Heart left ventricle (tissue), 16 donors: ENCODE measurements at regions not wholly inside any gene's neighbourhood (a gene's known extent, or its start where the extent isn't known, plus 50 kb on each side); places are given as distances from the start of the nearest gene placed in this dataset.
A peak's percentile ranks its signal among the peaks of the same experiment; 100 is the strongest.

Experiments used
- ATAC-seq, 4 donors: fragments of 200-7000 bp; cut with Tn5 transposase; one replicate each; pipeline ENCODE4 v1.9.1; 2020 to 2022; ENCODE audit warnings: moderate library complexity in 4 of 4, mild to moderate bottlenecking in 3 of 4, moderate number of reproducible peaks in 1 of 4
- DNase-seq, 5 donors: peaks; one replicate each; pipeline ENCODE4 v3.0.0-alpha.2; 2020
- H3K27ac ChIP-seq, 12 donors: fragments of 200-600 bp; sonication (generic) in 4 of 12; one replicate each; pipeline versions ENCODE4 v1.5.0 to v1.8.0; 2016 to 2022; ENCODE audit warnings: mild to moderate bottlenecking in 2 of 12
- H3K27me3 ChIP-seq, 9 donors: fragments of 200-600 bp; sonication (generic) in 2 of 9; one replicate each; pipeline versions ENCODE4 v1.5.1 to v1.8.0; 2016 to 2022; ENCODE audit warnings: mild to moderate bottlenecking in 3 of 9
- H3K36me3 ChIP-seq, 9 donors: fragments of 200-600 bp; sonication (generic) in 2 of 9; one replicate each; pipeline versions ENCODE4 v1.5.0 to v1.8.0; 2018 to 2022; ENCODE audit warnings: mild to moderate bottlenecking in 2 of 9
- H3K4me1 ChIP-seq, 12 donors: fragments of 200-600 bp; sonication (generic) in 4 of 12; one replicate each; pipeline versions ENCODE4 v1.5.0 to v1.8.0; 2016 to 2022; ENCODE audit warnings: mild to moderate bottlenecking in 3 of 12
- H3K4me3 ChIP-seq, 12 donors: fragments of 200-600 bp; sonication (generic) in 4 of 12; one replicate each; pipeline versions ENCODE4 v1.5.0 to v1.8.0; 2017 to 2022; ENCODE audit warnings: mild to moderate bottlenecking in 9 of 12, moderate library complexity in 4 of 12
- H3K9me3 ChIP-seq, 12 donors: fragments of 200-600 bp; sonication (generic) in 4 of 12; one replicate each; pipeline versions ENCODE4 v1.5.0 to v1.8.0; 2016 to 2022; ENCODE audit warnings: mild to moderate bottlenecking in 1 of 12
- POLR2A ChIP-seq, 2 donors: fragments of 450-650 bp; IDR thresholded peaks; one replicate each; pipeline ENCODE4 v1.6.1; 2017; ENCODE audit warnings: antibody characterized with exemption in 2 of 2, mild to moderate bottlenecking in 2 of 2, moderate library complexity in 2 of 2
- WGBS, 4 donors: extraction: QIAGEN DNeasy Blood & Tissue Kit in 2 of 4; methylation state at CpG; one replicate each; pipeline versions ENCODE4 v1.1.5 to v1.1.7; 2013 to 2018; 5-methylcytosine and 5-hydroxymethylcytosine counted together
- intact Hi-C, 10 donors: fragments of 100-400 bp; cut with DNase I; formaldehyde crosslinking; loops; one replicate each; pipeline versions ENCODE4 v1.11.1 to v1.14.2; 2022
- TF ChIP-seq, protein P1 (sequence below), 12 donors: fragments of 200-600 bp; sonication (generic) in 4 of 12; IDR thresholded peaks; one replicate each; pipeline versions ENCODE4 v1.5.0 to v1.8.0; 2018 to 2022; ENCODE audit warnings: antibody characterized with exemption in 12 of 12, mild to moderate bottlenecking in 5 of 12
- donor health status: ischemic (EF 13 %, LVEDD 7.1; RV severe dilation, severe dysfunction).
- donor health status: healthy with polysubstance abuse.
- donor health status: DM: no; HTN: yes; CAD: no.
- donor health status: DM: no; HTN: no; CAD: no.
- donor health status: ischemic (EF 25% LVEDD 6.9; RV normal size, moderate dysfunction).
- donor health status: ischemic (EF 25% LVEDD 5.7; RV mildly dilated, moderate dysfunction).
- donor health status: healthy.
- donor health status: DM: yes; HTN: yes; CAD: no.
- donor health status: ischemic (EF 35%, LVEDD 5.7; RV mildly dilated, moderate dysfunction).
- donor health status: nonischemic (EF 11% LVEDD 7.7; RV severe dilation, severe dysfunction).
- donor health status: DM: yes; HTN: yes; CAD: no.
- donor health status: PGD.
- donor health status: ischemic (EF 29% LVEDD 5.4; RV normal size, mild dysfunction).
- donor health status: nonischemic (EF 23%, LVEDD 6.1; RV moderate dilation, normal function).

DNA sequence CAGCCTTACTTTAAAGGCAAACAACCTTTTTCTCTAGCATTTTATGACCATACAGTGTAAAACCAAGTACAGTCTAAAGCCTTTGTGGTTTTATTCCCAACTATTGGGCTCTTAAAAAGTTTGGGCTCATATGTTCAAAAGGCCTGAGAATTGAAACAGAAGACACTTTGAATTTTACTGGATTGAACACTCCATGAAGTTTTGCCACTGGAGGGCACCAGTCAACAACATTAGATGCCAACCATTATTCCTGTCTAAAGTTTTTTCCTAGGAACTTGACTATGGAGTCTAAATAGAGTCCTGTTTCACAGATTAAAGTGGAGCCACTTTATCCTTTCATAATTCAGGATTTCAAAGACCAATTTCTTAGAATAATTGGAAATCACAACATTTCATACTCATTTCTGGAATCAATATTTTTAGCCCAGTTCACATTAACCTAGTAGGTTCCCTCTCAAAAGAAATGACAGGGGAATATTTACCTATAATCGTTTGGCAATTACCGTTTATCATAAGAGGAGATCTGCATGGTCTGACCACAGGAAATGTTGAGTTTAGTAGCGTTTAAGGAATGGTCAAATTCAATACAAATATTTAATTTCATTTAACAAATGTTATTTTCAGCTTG lies 244.1 kb upstream of the PDZRN3 start:
- intact Hi-C loops = loop anchor here in 5 of 10 donors (5.0 to 10.0 kb wide), 3 partner anchors 1133 to 1303 kb away; no protein-coding TSS in a partner anchor
- Histone ChIP-seq H3K4me1 (no peaks in the 10 kb centered on the region), H3K27ac (no peak overlapping the region), H3K4me3 (no peak overlapping the region), H3K9me3 (no peaks in the 10 kb centered on the region), H3K36me3 (no peaks in the 10 kb centered on the region), H3K27me3 (no peaks in the 10 kb centered on the region)
- peak in 2 of 5 donors; percentile 19 to 26 for DNase-seq
- TF ChIP-seq POLR2A (IDR thresholded peaks at IDR 0.05) = no peak
- TF ChIP-seq, protein P1, sequence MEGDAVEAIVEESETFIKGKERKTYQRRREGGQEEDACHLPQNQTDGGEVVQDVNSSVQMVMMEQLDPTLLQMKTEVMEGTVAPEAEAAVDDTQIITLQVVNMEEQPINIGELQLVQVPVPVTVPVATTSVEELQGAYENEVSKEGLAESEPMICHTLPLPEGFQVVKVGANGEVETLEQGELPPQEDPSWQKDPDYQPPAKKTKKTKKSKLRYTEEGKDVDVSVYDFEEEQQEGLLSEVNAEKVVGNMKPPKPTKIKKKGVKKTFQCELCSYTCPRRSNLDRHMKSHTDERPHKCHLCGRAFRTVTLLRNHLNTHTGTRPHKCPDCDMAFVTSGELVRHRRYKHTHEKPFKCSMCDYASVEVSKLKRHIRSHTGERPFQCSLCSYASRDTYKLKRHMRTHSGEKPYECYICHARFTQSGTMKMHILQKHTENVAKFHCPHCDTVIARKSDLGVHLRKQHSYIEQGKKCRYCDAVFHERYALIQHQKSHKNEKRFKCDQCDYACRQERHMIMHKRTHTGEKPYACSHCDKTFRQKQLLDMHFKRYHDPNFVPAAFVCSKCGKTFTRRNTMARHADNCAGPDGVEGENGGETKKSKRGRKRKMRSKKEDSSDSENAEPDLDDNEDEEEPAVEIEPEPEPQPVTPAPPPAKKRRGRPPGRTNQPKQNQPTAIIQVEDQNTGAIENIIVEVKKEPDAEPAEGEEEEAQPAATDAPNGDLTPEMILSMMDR (IDR thresholded peaks at IDR 0.05) = peak; percentile 11 to 64 (median 52)
- 62 to 76% (median 67%) methylated on average over 3 of the region's 3 CpGs for whole genome bisulfite sequencing, 4 donors
- peak in 3 of 4 donors; percentile 33 to 57 (median 56) for ATAC-seq

DNA sequence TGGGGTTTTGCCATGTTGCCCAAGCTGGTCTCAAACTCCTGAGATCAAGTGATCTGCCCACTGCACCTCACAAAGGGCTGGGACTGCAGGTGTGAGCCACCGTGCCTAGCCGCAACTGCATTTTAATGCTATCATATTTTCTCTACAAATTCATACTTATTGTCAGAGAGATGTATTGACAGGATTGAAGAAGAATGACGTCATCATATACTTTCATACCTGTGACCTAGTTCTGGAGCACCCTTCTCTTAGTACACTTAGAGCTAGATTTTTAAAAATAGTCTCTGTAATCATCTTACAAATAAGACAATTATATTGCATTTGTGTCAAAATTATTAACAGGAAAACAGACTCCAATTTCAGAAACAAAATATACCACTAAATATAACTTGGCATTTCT lies 242.8 kb upstream of the PDZRN3 start:
- ATAC-seq (no peak), DNase-seq (no peak)
- Histone ChIP-seq H3K4me1 (no peaks in the 10 kb centered on the region), H3K27ac (no peak overlapping the region), H3K9me3 (no peaks in the 10 kb centered on the region), H3K4me3 (no peak overlapping the region), H3K27me3 (no peaks in the 10 kb centered on the region), H3K36me3 (no peaks in the 10 kb centered on the region)
- 81 to 92% (median 86%) methylated on average over 3 of the region's 3 CpGs for WGBS, 4 donors
- TF ChIP-seq, protein P1 (IDR thresholded peaks at IDR 0.05) = no peak
- no peak for TF ChIP-seq POLR2A (IDR thresholded peaks at IDR 0.05)
- intact Hi-C loops = loop anchor here in 5 of 10 donors (5.0 to 10.0 kb wide), 3 partner anchors 1135 to 1305 kb away; no protein-coding TSS in a partner anchor

DNA sequence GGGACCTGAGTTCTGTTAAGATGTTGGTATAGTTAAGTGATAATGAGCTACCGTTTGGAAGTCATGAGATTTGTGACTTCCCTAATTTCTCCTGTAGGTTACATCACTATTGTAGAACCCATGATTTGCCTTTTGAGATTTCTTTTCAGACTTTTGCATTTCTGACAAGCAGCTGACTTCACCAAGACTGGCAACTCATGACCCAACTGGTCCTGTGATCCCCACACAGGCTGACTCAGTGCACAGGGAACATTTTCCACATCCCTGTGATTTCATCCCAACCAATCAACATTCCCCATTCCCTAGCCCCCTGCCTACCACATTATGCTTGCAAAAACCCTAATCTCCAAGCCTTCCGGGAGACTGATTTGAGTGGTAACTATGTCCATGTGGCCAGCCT lies 242.1 kb upstream of the PDZRN3 start:
- intact Hi-C loops = loop anchor here in 5 of 10 donors (5.0 to 10.0 kb wide), 3 partner anchors 1135 to 1305 kb away; no protein-coding TSS in a partner anchor
- Histone ChIP-seq H3K4me1 (no peaks in the 10 kb centered on the region), H3K9me3 (no peaks in the 10 kb centered on the region), H3K4me3 (no peak overlapping the region), H3K27ac (no peak overlapping the region), H3K36me3 (no peaks in the 10 kb centered on the region), H3K27me3 (no peaks in the 10 kb centered on the region)
- no peak for DNase-seq
- WGBS, 4 donors = 74 to 94% (median 87%) methylated on average over 2 of the region's 2 CpGs
- ATAC-seq = no peak
- TF ChIP-seq, protein P1 (IDR thresholded peaks at IDR 0.05) = no peak

DNA sequence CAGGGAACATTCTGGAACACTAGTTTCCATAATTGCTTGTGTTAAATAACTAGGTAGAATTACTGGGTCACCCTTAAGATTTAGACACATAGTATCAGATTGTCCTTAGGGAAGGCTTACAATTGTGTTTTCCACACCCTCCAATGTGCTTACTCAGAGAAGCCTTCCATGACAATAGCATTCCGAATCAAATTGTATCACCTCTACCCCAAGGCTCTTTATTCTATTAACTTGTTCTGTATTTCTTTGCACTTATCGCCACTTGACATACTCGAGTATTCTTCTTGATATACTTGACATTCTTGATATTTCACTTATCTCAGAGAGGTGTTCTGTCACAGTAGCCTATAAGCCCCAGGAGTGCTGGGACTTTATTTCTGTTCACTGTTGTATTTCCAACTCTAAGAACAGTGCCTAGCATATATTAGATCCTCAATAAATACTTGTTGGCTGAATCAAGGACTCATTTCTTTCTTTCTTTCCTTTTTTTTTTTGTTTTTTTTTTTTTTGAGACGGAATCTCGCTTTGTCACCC lies 238.9 kb upstream of the PDZRN3 start:
- H3K4me1 ChIP-seq = no peaks in the 10 kb centered on the region
- TF ChIP-seq, protein P1 (IDR thresholded peaks at IDR 0.05) = no peak
- no peak for TF ChIP-seq POLR2A (IDR thresholded peaks at IDR 0.05)
- 60 to 77% (median 69%) methylated on average over 5 of the region's 5 CpGs for WGBS, 4 donors
- no peak overlapping the region for H3K27ac ChIP-seq
- no peaks in the 10 kb centered on the region for H3K9me3 ChIP-seq
- ATAC-seq (peak in 2 of 4 donors; percentile 10 to 56), DNase-seq (no peak)
- H3K27me3 ChIP-seq = no peaks in the 10 kb centered on the region
- no peak overlapping the region for H3K4me3 ChIP-seq
- H3K36me3 ChIP-seq = no peaks in the 10 kb centered on the region
- intact Hi-C loops = loop anchor here in 2 of 10 donors (10.0 kb wide), 1 partner anchor 1141 kb away; no protein-coding TSS in a partner anchor
